ENCODE measurements at regions not wholly inside any gene's neighbourhood (a gene's known extent, or its start where the extent isn't known, plus 50 kb on each side); places are given as distances from the start of the nearest gene placed in this dataset.

- H3K4me1 ChIP-seq (ENCODE audit: control insufficient read depth in 3 of 3, insufficient read depth in 2 of 3, low read depth in 1 of 3, low read length in 2 of 3) = no peaks in the 10 kb centered on the region
- no peak for FAIRE-seq
- H3K9me3 ChIP-seq (ENCODE audit: control insufficient read depth in 2 of 2, insufficient read depth in 1 of 2, low read depth in 1 of 2, low read length in 1 of 2) = no peaks in the 10 kb centered on the region
- DNase-seq = no peak
- no peaks in the 10 kb centered on the region for H3K27me3 ChIP-seq (ENCODE audit: control insufficient read depth in 3 of 3, insufficient read depth in 3 of 3, low read length in 3 of 3)
- no peaks in the 10 kb centered on the region for H3K36me3 ChIP-seq (ENCODE audit: control insufficient read depth in 3 of 3, insufficient read depth in 2 of 3, low read depth in 1 of 3, low read length in 3 of 3)
- H3K4me3 ChIP-seq (ENCODE audit: low read depth in 1 of 3, low read length in 3 of 3) = no peak overlapping the region
- 51 to 58% (median 56%) methylated on average over 2 of the region's 2 CpGs for WGBS, 3 donors
- H3K27ac ChIP-seq (ENCODE audit: low read depth in 1 of 3, low read length in 2 of 3) = no peak overlapping the region
Measured at GRCh38 chr13:63425131-63425530, 2009.5 kb upstream of the PCDH20 start.

GRCh38 chr13:63421123-63421522 lies 2005.5 kb upstream of the PCDH20 start:
- DNase-seq (no peak), FAIRE-seq (no peak)
- H3K4me1 ChIP-seq (ENCODE audit: control insufficient read depth in 3 of 3, insufficient read depth in 2 of 3, low read depth in 1 of 3, low read length in 2 of 3) = no peaks in the 10 kb centered on the region
- no peaks in the 10 kb centered on the region for H3K36me3 ChIP-seq (ENCODE audit: control insufficient read depth in 3 of 3, insufficient read depth in 2 of 3, low read depth in 1 of 3, low read length in 3 of 3)
- no peaks in the 10 kb centered on the region for H3K9me3 ChIP-seq (ENCODE audit: control insufficient read depth in 2 of 2, insufficient read depth in 1 of 2, low read depth in 1 of 2, low read length in 1 of 2)
- 37 to 58% (median 56%) methylated on average over 3 of the region's 3 CpGs for WGBS, 3 donors
- no peak overlapping the region for H3K4me3 ChIP-seq (ENCODE audit: low read depth in 1 of 3, low read length in 3 of 3)
- H3K27me3 ChIP-seq (ENCODE audit: control insufficient read depth in 3 of 3, insufficient read depth in 3 of 3, low read length in 3 of 3) = no peaks in the 10 kb centered on the region
- no peak overlapping the region for H3K27ac ChIP-seq (ENCODE audit: low read depth in 1 of 3, low read length in 2 of 3)

- Histone ChIP-seq H3K9me3 (ENCODE audit: control insufficient read depth in 2 of 2, insufficient read depth in 1 of 2, low read depth in 1 of 2, low read length in 1 of 2) (no peaks in the 10 kb centered on the region), H3K4me3 (ENCODE audit: low read depth in 1 of 3, low read length in 3 of 3) (no peak overlapping the region), H3K27ac (ENCODE audit: low read depth in 1 of 3, low read length in 2 of 3) (no peak overlapping the region), H3K27me3 (ENCODE audit: control insufficient read depth in 3 of 3, insufficient read depth in 3 of 3, low read length in 3 of 3) (no peaks in the 10 kb centered on the region), H3K36me3 (ENCODE audit: control insufficient read depth in 3 of 3, insufficient read depth in 2 of 3, low read depth in 1 of 3, low read length in 3 of 3) (no peaks in the 10 kb centered on the region), H3K4me1 (ENCODE audit: control insufficient read depth in 3 of 3, insufficient read depth in 2 of 3, low read depth in 1 of 3, low read length in 2 of 3) (no peaks in the 10 kb centered on the region)
- DNase-seq (no peak), FAIRE-seq (no peak)
Measured at GRCh38 chr13:63420685-63421084, 2005.0 kb upstream of the PCDH20 start.

- no peaks in the 10 kb centered on the region for H3K36me3 ChIP-seq (ENCODE audit: control insufficient read depth in 3 of 3, insufficient read depth in 2 of 3, low read depth in 1 of 3, low read length in 3 of 3)
- no peak overlapping the region for H3K27ac ChIP-seq (ENCODE audit: low read depth in 1 of 3, low read length in 2 of 3)
- no peaks in the 10 kb centered on the region for H3K27me3 ChIP-seq (ENCODE audit: control insufficient read depth in 3 of 3, insufficient read depth in 3 of 3, low read length in 3 of 3)
- no peak overlapping the region for H3K4me3 ChIP-seq (ENCODE audit: low read depth in 1 of 3, low read length in 3 of 3)
- DNase-seq (no peak), FAIRE-seq (no peak)
- H3K4me1 ChIP-seq (ENCODE audit: control insufficient read depth in 3 of 3, insufficient read depth in 2 of 3, low read depth in 1 of 3, low read length in 2 of 3) = no peaks in the 10 kb centered on the region
- H3K9me3 ChIP-seq (ENCODE audit: control insufficient read depth in 2 of 2, insufficient read depth in 1 of 2, low read depth in 1 of 2, low read length in 1 of 2) = no peaks in the 10 kb centered on the region
- 69 to 84% (median 72%) methylated on average over 2 of the region's 2 CpGs for WGBS, 3 donors
Measured at GRCh38 chr13:63414247-63414646, 1998.6 kb upstream of the PCDH20 start.

DNA sequence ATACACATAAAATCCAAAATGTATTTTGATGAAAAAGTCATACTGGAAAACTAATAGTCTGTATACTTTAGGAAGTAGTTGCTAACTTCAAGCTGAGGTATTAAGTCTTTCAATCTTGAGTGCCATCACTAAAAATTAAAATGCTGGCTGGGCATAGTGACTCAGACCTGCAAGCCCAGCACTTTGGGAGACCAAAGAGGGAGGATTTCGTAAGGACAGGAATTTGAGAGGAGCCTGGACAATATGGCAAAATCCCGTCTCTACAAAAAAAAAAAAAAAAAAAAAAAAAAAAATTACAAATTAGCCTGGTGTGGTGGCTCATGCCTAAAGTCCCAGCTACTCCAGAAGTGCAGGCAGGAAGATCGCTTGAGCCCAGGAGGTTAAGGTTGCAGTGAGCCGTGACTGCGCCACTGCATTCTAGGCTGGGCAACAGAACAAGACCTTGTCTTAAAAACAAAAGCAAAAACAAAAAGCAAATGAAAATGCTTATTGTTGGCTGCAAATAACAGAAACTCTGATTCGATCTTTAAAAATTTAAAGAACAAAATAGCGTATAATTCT lies 1994.2 kb upstream of the PCDH20 start:
- FAIRE-seq = no peak
- no peaks in the 10 kb centered on the region for H3K9me3 ChIP-seq (ENCODE audit: control insufficient read depth in 2 of 2, insufficient read depth in 1 of 2, low read depth in 1 of 2, low read length in 1 of 2)
- no peaks in the 10 kb centered on the region for H3K4me1 ChIP-seq (ENCODE audit: control insufficient read depth in 3 of 3, insufficient read depth in 2 of 3, low read depth in 1 of 3, low read length in 2 of 3)
- H3K27me3 ChIP-seq (ENCODE audit: control insufficient read depth in 3 of 3, insufficient read depth in 3 of 3, low read length in 3 of 3) = no peaks in the 10 kb centered on the region
- DNase-seq = no peak
- WGBS, 3 donors = 59 to 81% (median 68%) methylated on average over 7 of the region's 7 CpGs
- no peak overlapping the region for H3K27ac ChIP-seq (ENCODE audit: low read depth in 1 of 3, low read length in 2 of 3)
- no peak overlapping the region for H3K4me3 ChIP-seq (ENCODE audit: low read depth in 1 of 3, low read length in 3 of 3)
- no peaks in the 10 kb centered on the region for H3K36me3 ChIP-seq (ENCODE audit: control insufficient read depth in 3 of 3, insufficient read depth in 2 of 3, low read depth in 1 of 3, low read length in 3 of 3)

GRCh38 chr13:63408331-63409189 lies 1992.9 kb upstream of the PCDH20 start:
- Histone ChIP-seq H3K9me3 (ENCODE audit: control insufficient read depth in 2 of 2, insufficient read depth in 1 of 2, low read depth in 1 of 2, low read length in 1 of 2) (no peaks in the 10 kb centered on the region), H3K4me1 (ENCODE audit: control insufficient read depth in 3 of 3, insufficient read depth in 2 of 3, low read depth in 1 of 3, low read length in 2 of 3) (no peaks in the 10 kb centered on the region), H3K27me3 (ENCODE audit: control insufficient read depth in 3 of 3, insufficient read depth in 3 of 3, low read length in 3 of 3) (no peaks in the 10 kb centered on the region), H3K36me3 (ENCODE audit: control insufficient read depth in 3 of 3, insufficient read depth in 2 of 3, low read depth in 1 of 3, low read length in 3 of 3) (no peaks in the 10 kb centered on the region), H3K27ac (ENCODE audit: low read depth in 1 of 3, low read length in 2 of 3) (no peak overlapping the region), H3K4me3 (ENCODE audit: low read depth in 1 of 3, low read length in 3 of 3) (no peak overlapping the region)
- DNase-seq (no peak), FAIRE-seq (no peak)
- 39 to 41% (median 39%) methylated on average over 4 of the region's 4 CpGs for WGBS, 3 donors

DNA sequence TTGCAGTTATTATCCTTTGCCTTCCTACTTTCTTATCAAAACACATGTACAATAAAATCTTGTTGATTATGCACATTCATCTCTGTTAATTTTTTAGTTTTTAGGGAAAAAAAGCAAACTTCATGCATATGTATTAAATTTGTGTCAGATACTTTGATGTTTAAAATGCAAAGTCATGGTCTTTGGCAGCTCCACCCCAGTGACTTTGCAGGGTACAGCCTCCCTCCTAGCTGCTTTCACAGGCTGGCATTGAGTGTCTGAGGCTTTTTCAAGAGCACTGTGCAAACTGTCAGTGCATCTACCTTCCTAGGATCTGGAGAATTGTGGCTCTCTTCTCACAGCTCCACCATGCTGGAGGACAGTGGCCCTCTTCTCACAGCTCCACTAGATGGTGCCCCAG lies 1988.1 kb upstream of the PCDH20 start:
- H3K27ac ChIP-seq (ENCODE audit: low read depth in 1 of 3, low read length in 2 of 3) = no peak overlapping the region
- no peaks in the 10 kb centered on the region for H3K36me3 ChIP-seq (ENCODE audit: control insufficient read depth in 3 of 3, insufficient read depth in 2 of 3, low read depth in 1 of 3, low read length in 3 of 3)
- DNase-seq = no peak
- no peaks in the 10 kb centered on the region for H3K27me3 ChIP-seq (ENCODE audit: control insufficient read depth in 3 of 3, insufficient read depth in 3 of 3, low read length in 3 of 3)
- no peak overlapping the region for H3K4me3 ChIP-seq (ENCODE audit: low read depth in 1 of 3, low read length in 3 of 3)
- no peak for FAIRE-seq
- no peaks in the 10 kb centered on the region for H3K4me1 ChIP-seq (ENCODE audit: control insufficient read depth in 3 of 3, insufficient read depth in 2 of 3, low read depth in 1 of 3, low read length in 2 of 3)
- H3K9me3 ChIP-seq (ENCODE audit: control insufficient read depth in 2 of 2, insufficient read depth in 1 of 2, low read depth in 1 of 2, low read length in 1 of 2) = no peaks in the 10 kb centered on the region

- no peak for FAIRE-seq
- 75 to 92% (median 78%) methylated on average over 9 of the region's 9 CpGs for WGBS, 3 donors
- Histone ChIP-seq H3K27ac (ENCODE audit: low read depth in 1 of 3, low read length in 2 of 3) (no peak overlapping the region), H3K4me3 (ENCODE audit: low read depth in 1 of 3, low read length in 3 of 3) (no peak overlapping the region), H3K36me3 (ENCODE audit: control insufficient read depth in 3 of 3, insufficient read depth in 2 of 3, low read depth in 1 of 3, low read length in 3 of 3) (no peaks in the 10 kb centered on the region), H3K9me3 (ENCODE audit: control insufficient read depth in 2 of 2, insufficient read depth in 1 of 2, low read depth in 1 of 2, low read length in 1 of 2) (no peaks in the 10 kb centered on the region), H3K4me1 (ENCODE audit: control insufficient read depth in 3 of 3, insufficient read depth in 2 of 3, low read depth in 1 of 3, low read length in 2 of 3) (no peaks in the 10 kb centered on the region), H3K27me3 (ENCODE audit: control insufficient read depth in 3 of 3, insufficient read depth in 3 of 3, low read length in 3 of 3) (no peaks in the 10 kb centered on the region)
- DNase-seq = no peak
Measured at GRCh38 chr13:63396746-63397145, 1981.1 kb upstream of the PCDH20 start.

DNA sequence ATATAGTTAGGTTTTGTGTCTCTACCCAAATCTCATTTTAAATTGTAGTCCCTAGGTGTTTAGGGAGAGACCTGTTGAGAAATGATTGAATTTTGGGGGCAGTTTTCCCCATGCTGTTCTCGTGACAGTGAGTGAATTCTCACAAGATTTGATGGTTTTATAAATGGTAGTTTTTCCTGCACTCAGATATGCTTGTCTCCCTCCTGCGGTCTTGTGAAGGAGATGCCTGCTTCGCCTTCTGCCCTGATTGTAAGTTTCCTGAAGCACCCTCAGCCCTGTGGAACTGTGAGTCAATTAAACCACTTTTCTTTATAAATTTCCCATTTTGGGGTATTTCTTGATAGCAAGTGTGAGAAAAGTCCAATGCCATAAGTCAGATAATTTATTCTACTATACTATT lies 1977.5 kb upstream of the PCDH20 start:
- FAIRE-seq = no peak
- no peaks in the 10 kb centered on the region for H3K36me3 ChIP-seq (ENCODE audit: control insufficient read depth in 3 of 3, insufficient read depth in 2 of 3, low read depth in 1 of 3, low read length in 3 of 3)
- no peak overlapping the region for H3K4me3 ChIP-seq (ENCODE audit: low read depth in 1 of 3, low read length in 3 of 3)
- 60 to 75% (median 75%) methylated on average over 3 of the region's 3 CpGs for WGBS, 3 donors
- no peaks in the 10 kb centered on the region for H3K9me3 ChIP-seq (ENCODE audit: control insufficient read depth in 2 of 2, insufficient read depth in 1 of 2, low read depth in 1 of 2, low read length in 1 of 2)
- no peaks in the 10 kb centered on the region for H3K27me3 ChIP-seq (ENCODE audit: control insufficient read depth in 3 of 3, insufficient read depth in 3 of 3, low read length in 3 of 3)
- H3K4me1 ChIP-seq (ENCODE audit: control insufficient read depth in 3 of 3, insufficient read depth in 2 of 3, low read depth in 1 of 3, low read length in 2 of 3) = no peaks in the 10 kb centered on the region
- no peak overlapping the region for H3K27ac ChIP-seq (ENCODE audit: low read depth in 1 of 3, low read length in 2 of 3)
- DNase-seq = no peak
